Transverse colon (tissue), 3 donors: ENCODE measurements at regions not wholly inside any gene's neighbourhood (a gene's known extent, or its start where the extent isn't known, plus 50 kb on each side); places are given as distances from the start of the nearest gene placed in this dataset.

Experiments
- EP300 ChIP-seq: sonication (generic); formaldehyde crosslinking; IDR thresholded peaks from one replicate; pipeline ENCODE4 v1.6.1; 2017; ENCODE audit warnings: antibody characterized with exemption, low read depth
- TF ChIP-seq, protein P1 (sequence below), 5 experiments: fragments of 200-600 bp in 3 of 5; fragments of 450-650 bp in 2 of 5; sonication (generic) in 3 of 5; IDR thresholded peaks; 1 replicate in 2 of 5; 2 replicates in 3 of 5; pipeline ENCODE4 v1.5.1; 2016 to 2017; ENCODE audit warnings: antibody characterized with exemption in 5 of 5, inconsistent platforms in 3 of 5, mild to moderate bottlenecking in 2 of 5, moderate library complexity in 1 of 5

DNA sequence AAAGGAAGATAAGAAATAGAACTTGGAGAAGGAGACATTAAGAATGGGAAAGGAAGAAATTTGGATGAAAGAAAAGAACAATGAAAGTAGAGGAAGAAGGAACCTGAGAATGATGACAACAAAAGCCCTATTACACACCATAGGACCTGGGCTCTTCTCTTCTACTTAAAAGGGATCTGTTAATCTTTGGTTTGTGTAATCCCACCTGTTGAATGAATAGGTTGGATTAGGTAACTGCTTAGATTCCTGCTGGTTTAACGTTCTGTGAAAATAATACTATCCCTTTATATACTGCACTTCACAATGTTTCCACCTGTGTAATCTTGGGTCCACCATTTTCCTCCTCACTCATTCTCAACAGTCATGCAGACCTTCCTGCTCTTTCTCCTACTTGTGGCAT is 157.8 kb upstream of the ATP10B start:
- TF ChIP-seq, protein P1, sequence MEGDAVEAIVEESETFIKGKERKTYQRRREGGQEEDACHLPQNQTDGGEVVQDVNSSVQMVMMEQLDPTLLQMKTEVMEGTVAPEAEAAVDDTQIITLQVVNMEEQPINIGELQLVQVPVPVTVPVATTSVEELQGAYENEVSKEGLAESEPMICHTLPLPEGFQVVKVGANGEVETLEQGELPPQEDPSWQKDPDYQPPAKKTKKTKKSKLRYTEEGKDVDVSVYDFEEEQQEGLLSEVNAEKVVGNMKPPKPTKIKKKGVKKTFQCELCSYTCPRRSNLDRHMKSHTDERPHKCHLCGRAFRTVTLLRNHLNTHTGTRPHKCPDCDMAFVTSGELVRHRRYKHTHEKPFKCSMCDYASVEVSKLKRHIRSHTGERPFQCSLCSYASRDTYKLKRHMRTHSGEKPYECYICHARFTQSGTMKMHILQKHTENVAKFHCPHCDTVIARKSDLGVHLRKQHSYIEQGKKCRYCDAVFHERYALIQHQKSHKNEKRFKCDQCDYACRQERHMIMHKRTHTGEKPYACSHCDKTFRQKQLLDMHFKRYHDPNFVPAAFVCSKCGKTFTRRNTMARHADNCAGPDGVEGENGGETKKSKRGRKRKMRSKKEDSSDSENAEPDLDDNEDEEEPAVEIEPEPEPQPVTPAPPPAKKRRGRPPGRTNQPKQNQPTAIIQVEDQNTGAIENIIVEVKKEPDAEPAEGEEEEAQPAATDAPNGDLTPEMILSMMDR (IDR thresholded peaks at IDR 0.05), result no peak
- no peak for TF ChIP-seq EP300
